CD4-positive, CD25-positive, alpha-beta regulatory T cell (primary cell): ENCODE measurements at regions not wholly inside any gene's neighbourhood (a gene's known extent, or its start where the extent isn't known, plus 50 kb on each side); places are given as distances from the start of the nearest gene placed in this dataset.

Source experiments
- ATAC-seq, 2 donors: fragments of 150-1000 bp; cut with Tn5 transposase; one replicate each; pipeline ENCODE4 v1.10.0; 2021; ENCODE audit warnings: low read depth in 2 of 2, moderate number of reproducible peaks in 2 of 2, moderate library complexity in 1 of 2
- DNase-seq, 3 donors: peaks; one replicate each; pipeline versions ENCODE4 v3.0.0 to v3.0.0-alpha.2; 2012 to 2022; ENCODE audit warnings: mixed read lengths in 1 of 3
- H3K27ac ChIP-seq: one replicate; pipeline ENCODE4 v1.7.0; 2013; ENCODE audit warnings: mild to moderate bottlenecking, low read length; ENCODE audit not compliant: insufficient read depth, poor library complexity, severe bottlenecking
- H3K27me3 ChIP-seq: one replicate; pipeline ENCODE4 v1.7.0; 2013; ENCODE audit warnings: low read length; ENCODE audit not compliant: control insufficient read depth, insufficient read depth
- H3K36me3 ChIP-seq: one replicate; pipeline ENCODE4 v1.7.0; 2013; ENCODE audit warnings: mild to moderate bottlenecking, low read length, moderate library complexity; ENCODE audit not compliant: control insufficient read depth, insufficient read depth
- H3K4me1 ChIP-seq: 2 replicates; pipeline ENCODE4 v1.7.0; 2013; ENCODE audit warnings: mild to moderate bottlenecking, low read length; ENCODE audit not compliant: insufficient read depth, control insufficient read depth, poor library complexity, severe bottlenecking
- H3K4me3 ChIP-seq: one replicate; pipeline ENCODE4 v1.7.0; 2013; ENCODE audit warnings: low read depth, mild to moderate bottlenecking, low read length, moderate library complexity
- H3K9me3 ChIP-seq, 2 experiments: 1 replicate in 1 of 2; 2 replicates in 1 of 2; pipeline ENCODE4 v1.7.0; 2013; ENCODE audit warnings: low read length in 2 of 2, mild to moderate bottlenecking in 1 of 2, moderate library complexity in 1 of 2; ENCODE audit not compliant: control insufficient read depth in 2 of 2
- H3K27ac Mint-ChIP-seq, 3 donors: one replicate each; pipeline ENCODE4 v1.8.0; 2020 to 2022; ENCODE audit warnings: mild to moderate bottlenecking in 3 of 3, mixed read lengths in 3 of 3, moderate library complexity in 2 of 3
- H3K27me3 Mint-ChIP-seq: one replicate; pipeline ENCODE4 v1.8.0; 2022; ENCODE audit warnings: mild to moderate bottlenecking, mixed read lengths
- H3K36me3 Mint-ChIP-seq: one replicate; pipeline ENCODE4 v1.8.0; 2020; ENCODE audit warnings: mixed read lengths
- H3K4me1 Mint-ChIP-seq, 4 donors: one replicate each; pipeline ENCODE4 v1.8.0; 2020 to 2022; ENCODE audit warnings: mixed read lengths in 4 of 4, mild to moderate bottlenecking in 1 of 4
- H3K4me3 Mint-ChIP-seq, 4 donors: one replicate each; pipeline ENCODE4 v1.8.0; 2020 to 2022; ENCODE audit warnings: mild to moderate bottlenecking in 4 of 4, mixed read lengths in 4 of 4, moderate library complexity in 3 of 4
- H3K9me3 Mint-ChIP-seq, 7 donors: one replicate each; pipeline ENCODE4 v1.8.0; 2020 to 2022; ENCODE audit warnings: mixed read lengths in 7 of 7, mild to moderate bottlenecking in 3 of 7, moderate library complexity in 2 of 7

DNA sequence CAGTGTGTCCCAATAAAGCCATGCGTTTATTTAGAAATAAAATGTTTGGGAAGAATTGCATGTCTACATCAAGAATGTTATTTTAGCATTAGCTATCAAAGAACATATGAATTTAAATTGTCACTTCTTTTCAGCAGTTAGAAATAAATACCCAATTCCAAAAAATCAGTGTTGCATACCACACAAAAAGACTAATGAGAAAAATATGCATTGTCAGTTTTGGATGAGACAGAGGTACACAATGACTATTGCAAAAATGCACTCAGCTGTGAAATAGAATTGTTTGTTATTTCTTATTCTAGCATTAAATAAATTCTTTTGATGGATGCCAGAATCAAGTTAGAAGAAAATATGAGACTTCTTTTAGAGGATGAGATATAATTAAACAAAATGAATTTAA is 833.9 kb downstream of the SLITRK1 start:
- Histone ChIP-seq H3K36me3 (no peaks in the 10 kb centered on the region), H3K27ac (no peak overlapping the region), H3K27me3 (no peaks in the 10 kb centered on the region), H3K4me3 (no peak overlapping the region), H3K9me3 (no peaks in the 10 kb centered on the region), H3K4me1 (no peaks in the 10 kb centered on the region)
- Mint-ChIP-seq H3K27me3 (no peaks in the 10 kb centered on the region), H3K27ac (no peak overlapping the region), H3K4me3 (no peak overlapping the region), H3K36me3 (no peaks in the 10 kb centered on the region), H3K9me3 (peaks cover 0 to 19% (median 4%) of the 10 kb centered on the region in 7 donors), H3K4me1 (no peaks in the 10 kb centered on the region)
- DNase-seq (no peak), ATAC-seq (no peak)

DNA sequence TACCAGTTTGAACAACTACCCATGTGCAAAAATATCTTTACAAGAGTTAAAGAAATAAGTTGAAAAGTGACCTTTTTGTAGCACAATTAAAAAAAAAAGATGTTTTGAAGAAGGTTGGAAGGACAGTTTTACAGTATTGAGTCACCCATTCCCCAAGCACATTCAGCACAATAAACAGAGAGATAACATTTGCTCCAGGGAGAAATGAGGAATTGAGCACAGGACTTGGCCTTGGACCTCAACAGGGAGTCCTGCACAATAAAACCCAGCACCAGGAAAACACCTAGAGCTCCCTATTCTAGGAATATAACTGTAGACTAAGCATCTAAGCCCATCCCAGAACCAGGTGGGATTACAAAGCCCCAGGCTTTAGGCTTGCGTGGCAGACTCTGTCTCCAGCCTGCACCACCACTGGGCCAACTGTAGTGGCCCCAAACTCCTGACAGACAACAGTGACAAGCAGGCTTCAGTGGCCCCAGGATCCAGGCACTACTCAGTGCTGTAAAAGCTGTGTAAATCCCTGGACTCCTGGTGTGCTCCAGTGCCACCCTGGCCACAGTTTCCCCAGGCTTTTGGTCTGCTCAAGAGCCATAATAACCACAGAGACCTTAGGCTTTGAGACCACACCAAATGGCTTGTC is 857.2 kb downstream of the SLITRK1 start:
- no peak overlapping the region for H3K4me3 Mint-ChIP-seq
- H3K27me3 Mint-ChIP-seq: no peaks in the 10 kb centered on the region
- no peaks in the 10 kb centered on the region for H3K36me3 Mint-ChIP-seq
- H3K27ac Mint-ChIP-seq: no peak overlapping the region
- DNase-seq (no peak), ATAC-seq (no peak)
- no peaks in the 10 kb centered on the region for H3K27me3 ChIP-seq
- H3K9me3 ChIP-seq: no peaks in the 10 kb centered on the region
- H3K4me1 Mint-ChIP-seq: no peaks in the 10 kb centered on the region
- H3K4me1 ChIP-seq: no peaks in the 10 kb centered on the region
- H3K9me3 Mint-ChIP-seq: peaks cover 1 to 34% (median 8%) of the 10 kb centered on the region in 7 donors
- no peaks in the 10 kb centered on the region for H3K36me3 ChIP-seq
- no peak overlapping the region for H3K4me3 ChIP-seq
- no peak overlapping the region for H3K27ac ChIP-seq

DNA sequence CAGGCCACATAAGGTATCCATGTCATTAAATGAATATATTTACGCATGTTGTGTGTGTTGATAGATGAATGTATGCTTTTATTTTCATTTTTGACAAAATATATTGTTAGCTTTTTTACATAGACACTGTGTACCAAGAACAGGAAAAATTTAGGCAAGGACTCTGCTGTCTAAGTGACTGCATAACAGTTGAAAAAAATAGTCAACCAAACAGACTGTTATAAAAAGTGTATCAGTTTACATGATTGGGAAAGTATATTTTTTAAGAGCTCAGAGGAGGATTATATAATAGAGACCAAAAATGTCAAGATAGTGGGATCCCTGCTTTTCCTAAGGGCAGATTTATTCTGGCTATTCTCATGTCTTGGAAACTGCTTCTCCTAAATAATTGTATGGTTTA is 858.0 kb downstream of the SLITRK1 start:
- Mint-ChIP-seq H3K27me3 (no peaks in the 10 kb centered on the region), H3K36me3 (no peaks in the 10 kb centered on the region), H3K27ac (no peak overlapping the region), H3K4me3 (no peak overlapping the region), H3K4me1 (no peaks in the 10 kb centered on the region), H3K9me3 (peaks cover 3 to 38% (median 10%) of the 10 kb centered on the region in 7 donors)
- no peak for DNase-seq
- no peaks in the 10 kb centered on the region for H3K4me1 ChIP-seq
- ATAC-seq: no peak
- H3K9me3 ChIP-seq: no peaks in the 10 kb centered on the region
- H3K27me3 ChIP-seq: no peaks in the 10 kb centered on the region
- H3K27ac ChIP-seq: no peak overlapping the region
- no peaks in the 10 kb centered on the region for H3K36me3 ChIP-seq
- H3K4me3 ChIP-seq: no peak overlapping the region

DNA sequence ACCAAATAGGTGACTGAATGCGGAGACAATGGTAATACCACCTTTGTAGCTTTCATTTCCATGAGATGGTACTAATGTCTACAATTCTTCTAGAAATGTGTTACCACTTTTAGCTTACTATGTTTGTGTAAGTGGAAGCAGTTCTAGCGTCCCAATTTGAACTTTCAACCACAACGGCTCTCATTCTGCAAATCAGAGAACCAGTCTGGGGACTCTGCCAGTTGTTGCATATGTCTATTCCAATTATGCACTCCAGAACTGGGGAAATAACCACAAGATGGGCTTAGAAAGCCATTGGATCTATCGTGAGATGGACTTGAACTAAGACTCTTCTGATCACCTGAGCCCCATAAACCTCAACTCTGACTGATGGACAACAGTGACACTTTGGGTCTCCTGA is 862.3 kb downstream of the SLITRK1 start:
- Histone ChIP-seq H3K27ac (no peak overlapping the region), H3K4me3 (no peak overlapping the region), H3K27me3 (no peaks in the 10 kb centered on the region), H3K4me1 (no peaks in the 10 kb centered on the region), H3K36me3 (no peaks in the 10 kb centered on the region), H3K9me3 (peaks cover 0 to 4% of the 10 kb centered on the region in 2 experiments)
- no peak for DNase-seq
- Mint-ChIP-seq H3K4me1 (no peaks in the 10 kb centered on the region), H3K36me3 (no peaks in the 10 kb centered on the region), H3K27me3 (no peaks in the 10 kb centered on the region), H3K27ac (no peak overlapping the region), H3K9me3 (peaks cover 3 to 30% (median 9%) of the 10 kb centered on the region in 7 donors), H3K4me3 (no peak overlapping the region)
- ATAC-seq: no peak

DNA sequence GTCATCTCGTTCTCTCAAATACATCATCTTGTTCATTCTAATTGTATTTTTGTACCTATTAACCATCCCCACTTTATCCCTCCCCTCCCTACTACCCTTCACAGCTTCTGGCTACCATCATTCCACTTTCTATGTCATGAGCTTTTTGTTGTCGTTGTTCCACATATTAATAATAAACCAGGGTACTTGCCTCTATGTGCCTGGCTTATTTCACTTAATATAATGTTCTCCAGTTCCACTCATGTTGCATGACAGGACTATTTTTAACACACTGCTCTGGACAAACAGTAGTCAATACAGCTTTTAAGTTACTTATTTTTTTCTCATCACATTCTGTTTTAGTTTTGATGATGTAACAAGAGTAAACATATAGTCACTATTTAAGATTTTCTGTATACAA is 872.3 kb downstream of the SLITRK1 start:
- Histone ChIP-seq H3K9me3 (no peaks in the 10 kb centered on the region), H3K4me3 (no peak overlapping the region), H3K4me1 (no peaks in the 10 kb centered on the region), H3K36me3 (no peaks in the 10 kb centered on the region), H3K27ac (no peak overlapping the region), H3K27me3 (no peaks in the 10 kb centered on the region)
- no peaks in the 10 kb centered on the region for H3K4me1 Mint-ChIP-seq
- no peaks in the 10 kb centered on the region for H3K27me3 Mint-ChIP-seq
- H3K4me3 Mint-ChIP-seq: no peak overlapping the region
- H3K9me3 Mint-ChIP-seq: peaks cover 1 to 25% (median 9%) of the 10 kb centered on the region in 7 donors
- H3K36me3 Mint-ChIP-seq: no peaks in the 10 kb centered on the region
- no peak overlapping the region for H3K27ac Mint-ChIP-seq
- ATAC-seq (no peak), DNase-seq (no peak)

DNA sequence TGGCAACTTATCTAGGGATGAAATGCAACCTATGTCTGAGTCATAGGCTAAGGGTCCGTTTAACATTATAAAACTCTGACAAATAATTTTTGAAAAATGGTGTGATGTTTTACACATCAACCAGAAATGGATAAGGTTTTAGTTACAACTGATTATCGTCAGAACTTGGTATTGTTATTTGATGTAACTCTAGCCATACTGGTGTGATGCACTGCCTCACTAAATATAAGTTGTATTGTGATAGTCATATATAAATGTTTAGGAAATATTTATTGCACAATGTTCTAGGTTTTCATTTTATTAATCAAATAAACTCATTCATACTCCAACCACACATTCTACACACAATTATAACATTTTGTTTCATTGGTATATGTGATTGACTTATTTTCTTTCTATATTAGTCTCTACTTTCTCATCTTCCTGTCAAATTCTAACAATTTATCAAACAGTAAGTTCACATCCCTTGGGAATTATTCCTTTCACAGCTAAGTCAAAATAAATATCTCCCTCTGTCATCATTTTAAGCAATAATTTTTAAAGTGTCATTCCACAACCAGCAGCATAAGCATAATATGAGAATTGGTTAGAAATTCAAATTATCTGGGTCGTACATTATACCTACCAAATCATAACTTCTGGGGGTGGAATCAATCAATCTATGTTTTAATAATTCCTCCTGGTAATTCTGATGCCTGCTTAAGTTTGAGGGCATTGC is 873.9 kb downstream of the SLITRK1 start:
- Histone ChIP-seq H3K4me1 (no peaks in the 10 kb centered on the region), H3K27ac (no peak overlapping the region), H3K4me3 (no peak overlapping the region), H3K36me3 (no peaks in the 10 kb centered on the region), H3K27me3 (no peaks in the 10 kb centered on the region), H3K9me3 (no peaks in the 10 kb centered on the region)
- Mint-ChIP-seq H3K4me1 (peaks cover 0 to 5% (median 0%) of the 10 kb centered on the region in 4 donors), H3K4me3 (no peak overlapping the region), H3K36me3 (no peaks in the 10 kb centered on the region), H3K27me3 (no peaks in the 10 kb centered on the region), H3K9me3 (peaks cover 0 to 15% (median 3%) of the 10 kb centered on the region in 7 donors), H3K27ac (no peak overlapping the region)
- DNase-seq (no peak), ATAC-seq (no peak)

DNA sequence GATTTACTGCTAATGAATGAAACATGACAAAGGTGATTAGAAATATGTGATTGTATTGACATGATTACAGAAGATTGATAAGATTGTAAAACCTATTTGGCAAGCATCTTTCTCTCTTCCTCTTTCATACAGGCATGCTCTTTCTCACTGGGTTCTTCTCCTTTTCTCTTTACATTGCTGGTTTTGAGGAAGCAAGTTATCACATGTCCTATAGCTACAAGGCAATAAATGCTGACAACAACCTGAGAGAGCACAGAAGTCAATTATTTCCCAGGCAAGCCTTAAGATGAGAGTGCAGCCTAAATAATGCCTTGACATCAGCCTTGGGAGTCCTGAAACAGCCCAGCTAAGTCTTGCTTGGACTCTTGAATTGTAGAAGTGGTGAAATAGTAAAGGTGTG is 875.0 kb downstream of the SLITRK1 start:
- Mint-ChIP-seq H3K9me3 (peaks cover 0 to 15% (median 3%) of the 10 kb centered on the region in 7 donors), H3K4me3 (no peak overlapping the region), H3K27me3 (no peaks in the 10 kb centered on the region), H3K4me1 (peaks cover 0 to 5% (median 0%) of the 10 kb centered on the region in 4 donors), H3K27ac (no peak overlapping the region), H3K36me3 (no peaks in the 10 kb centered on the region)
- H3K9me3 ChIP-seq: no peaks in the 10 kb centered on the region
- DNase-seq: no peak
- H3K4me1 ChIP-seq: no peaks in the 10 kb centered on the region
- H3K4me3 ChIP-seq: no peak overlapping the region
- no peaks in the 10 kb centered on the region for H3K36me3 ChIP-seq
- H3K27me3 ChIP-seq: no peaks in the 10 kb centered on the region
- no peak for ATAC-seq
- no peak overlapping the region for H3K27ac ChIP-seq

DNA sequence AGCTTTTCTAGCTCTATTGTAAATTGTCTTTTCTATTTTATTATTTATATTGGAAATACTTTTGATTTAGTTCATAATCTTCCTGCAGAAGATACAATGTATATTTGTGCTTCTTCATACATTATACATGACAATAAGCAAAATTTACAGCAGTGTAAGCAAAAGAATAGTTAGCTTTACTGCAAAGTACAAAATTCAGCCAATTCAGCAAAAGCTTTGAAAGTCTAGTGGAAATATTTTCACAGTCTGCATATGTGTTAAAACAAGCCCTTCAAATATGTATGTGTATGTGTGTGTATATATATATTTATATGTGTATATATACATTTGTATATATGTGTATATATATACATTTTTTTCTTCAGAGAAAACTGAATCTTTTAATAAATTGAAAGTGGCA is 879.1 kb downstream of the SLITRK1 start:
- Mint-ChIP-seq H3K36me3 (no peaks in the 10 kb centered on the region), H3K27ac (no peak overlapping the region), H3K4me3 (no peak overlapping the region), H3K4me1 (peaks cover 0 to 5% (median 0%) of the 10 kb centered on the region in 4 donors), H3K27me3 (no peaks in the 10 kb centered on the region), H3K9me3 (peaks cover 0 to 14% (median 6%) of the 10 kb centered on the region in 7 donors)
- H3K9me3 ChIP-seq: no peaks in the 10 kb centered on the region
- H3K36me3 ChIP-seq: no peaks in the 10 kb centered on the region
- ATAC-seq: no peak
- H3K27ac ChIP-seq: no peak overlapping the region
- no peaks in the 10 kb centered on the region for H3K4me1 ChIP-seq
- H3K4me3 ChIP-seq: no peak overlapping the region
- H3K27me3 ChIP-seq: no peaks in the 10 kb centered on the region
- no peak for DNase-seq
